Testis (tissue), 2 donors: ENCODE measurements at regions not wholly inside any gene's neighbourhood (a gene's known extent, or its start where the extent isn't known, plus 50 kb on each side); places are given as distances from the start of the nearest gene placed in this dataset.

Experiments used
- DNase-seq: peaks from one replicate; pipeline ENCODE4 v3.0.0-alpha.2; 2019
- H3K27ac ChIP-seq, 2 donors: fragments of 200-600 bp; sonication (generic); one replicate each; pipeline ENCODE4 v1.5.1; 2019
- H3K27me3 ChIP-seq: fragments of 200-600 bp; sonication (generic); one replicate; pipeline ENCODE4 v1.5.1; 2019
- H3K36me3 ChIP-seq: fragments of 200-600 bp; sonication (generic); one replicate; pipeline ENCODE4 v1.5.1; 2017; ENCODE audit warnings: low read depth; ENCODE audit errors: missing control alignments
- H3K4me1 ChIP-seq: fragments of 200-600 bp; sonication (generic); one replicate; pipeline ENCODE4 v1.5.1; 2019
- H3K4me3 ChIP-seq, 2 donors: fragments of 200-600 bp; sonication (generic); one replicate each; pipeline ENCODE4 v1.5.1; 2017 to 2019
- H3K9me3 ChIP-seq: fragments of 200-600 bp; sonication (generic); one replicate; pipeline ENCODE4 v1.5.1; 2017
- CTCF ChIP-seq, 3 experiments: fragments of 450-650 bp in 2 of 3; fragments of 200-600 bp in 1 of 3; sonication (generic) in 1 of 3; IDR thresholded peaks; one replicate each; pipeline ENCODE4 v1.5.1; 2016 to 2019; ENCODE audit warnings: antibody characterized with exemption in 3 of 3, mild to moderate bottlenecking in 2 of 3, moderate library complexity in 1 of 3
- POLR2A ChIP-seq: fragments of 450-650 bp; IDR thresholded peaks from one replicate; pipeline ENCODE4 v1.6.1; 2017; ENCODE audit warnings: antibody characterized with exemption, mild to moderate bottlenecking, moderate library complexity
- WGBS, 2 donors: methylation state at CpG; one replicate each; pipeline ENCODE4 v1.1.5; 2018; 5-methylcytosine and 5-hydroxymethylcytosine counted together
- intact Hi-C: fragments of 100-400 bp; cut with DNase I; formaldehyde crosslinking; loops from one replicate; pipeline ENCODE4 v1.15.1; 2023; ENCODE audit warnings: low total_unique reads

- Histone ChIP-seq H3K36me3 (no peaks in the 10 kb centered on the region), H3K27ac (no peak overlapping the region), H3K27me3 (no peaks in the 10 kb centered on the region), H3K9me3 (no peaks in the 10 kb centered on the region), H3K4me3 (no peak overlapping the region), H3K4me1 (no peaks in the 10 kb centered on the region)
- intact Hi-C loops, result no loop called here
- DNase-seq, result no peak
- 74 to 76% methylated on average over 10 of the region's 10 CpGs for WGBS, 2 donors
- TF ChIP-seq POLR2A (no peak), CTCF (IDR thresholded peaks at IDR 0.05) (no peak)
Measured at GRCh38 chr22:49081926-49082325, 745.7 kb downstream of the BRD1 start.

GRCh38 chr22:49081261-49081666, 746.4 kb downstream of the BRD1 start:
- 89 to 92% methylated on average over 5 to 12 of the region's 12 CpGs for WGBS, 2 donors
- DNase-seq, result no peak
- intact Hi-C loops, result no loop called here
- Histone ChIP-seq H3K27me3 (no peaks in the 10 kb centered on the region), H3K9me3 (no peaks in the 10 kb centered on the region), H3K36me3 (no peaks in the 10 kb centered on the region), H3K4me1 (no peaks in the 10 kb centered on the region), H3K4me3 (no peak overlapping the region), H3K27ac (no peak overlapping the region)
- no peak for TF ChIP-seq POLR2A
- no peak for TF ChIP-seq CTCF (IDR thresholded peaks at IDR 0.05)

GRCh38 chr22:49080631-49081030, 747.0 kb downstream of the BRD1 start:
- Histone ChIP-seq H3K27me3 (no peaks in the 10 kb centered on the region), H3K4me3 (no peak overlapping the region), H3K36me3 (no peaks in the 10 kb centered on the region), H3K4me1 (no peaks in the 10 kb centered on the region), H3K27ac (no peak overlapping the region), H3K9me3 (no peaks in the 10 kb centered on the region)
- DNase-seq, result no peak
- TF ChIP-seq CTCF (IDR thresholded peaks at IDR 0.05) (no peak), POLR2A (no peak)
- intact Hi-C loops, result no loop called here
- 70 to 90% methylated on average over 4 to 14 of the region's 14 CpGs for WGBS, 2 donors

DNA sequence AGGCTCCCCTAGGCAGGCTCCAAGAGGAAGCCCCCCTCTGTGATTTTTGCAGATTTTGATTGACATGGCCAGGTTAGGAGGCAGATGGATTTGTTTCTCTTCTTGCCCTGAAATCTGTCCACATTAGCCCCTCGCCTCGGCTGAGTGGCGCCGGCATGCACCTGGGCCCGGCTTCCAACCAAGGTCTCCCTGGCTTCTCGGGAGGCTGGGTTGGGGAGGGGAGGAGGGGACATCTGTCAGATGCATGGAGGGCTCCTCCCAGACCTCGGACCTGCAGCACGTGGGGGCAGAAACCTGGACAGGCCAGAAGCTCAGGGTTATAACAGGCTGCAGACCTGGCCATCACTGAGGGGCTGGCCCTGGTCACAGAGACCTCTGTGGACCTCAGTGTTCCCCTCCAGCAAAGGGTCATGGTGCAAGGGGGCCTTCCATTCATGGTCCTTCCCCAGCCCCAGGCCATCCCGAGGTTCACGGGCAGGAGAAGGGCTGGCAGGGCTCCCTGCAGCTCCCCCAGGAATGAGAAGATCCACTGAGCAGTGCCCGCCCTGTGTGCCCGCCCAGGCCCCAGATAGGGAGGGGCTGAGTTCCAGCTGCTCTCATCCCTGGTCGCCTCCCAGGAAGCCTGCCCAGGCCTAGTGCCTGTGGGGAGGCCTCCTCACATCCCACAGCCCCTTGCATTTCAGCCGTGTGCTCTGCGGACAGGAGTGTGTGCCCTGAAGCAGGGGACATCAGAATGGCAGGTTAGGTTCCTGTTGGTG, 747.8 kb downstream of the BRD1 start:
- intact Hi-C loops, result no loop called here
- no peaks in the 10 kb centered on the region for H3K36me3 ChIP-seq
- H3K27me3 ChIP-seq, result no peaks in the 10 kb centered on the region
- H3K4me3 ChIP-seq, result no peak overlapping the region
- WGBS, 2 donors, result 81 to 95% methylated on average over 7 to 15 of the region's 15 CpGs
- TF ChIP-seq POLR2A (no peak), CTCF (IDR thresholded peaks at IDR 0.05) (no peak)
- no peak overlapping the region for H3K27ac ChIP-seq
- H3K9me3 ChIP-seq, result no peaks in the 10 kb centered on the region
- no peaks in the 10 kb centered on the region for H3K4me1 ChIP-seq
- no peak for DNase-seq
